ENCODE measurements at regions not wholly inside any gene's neighbourhood (a gene's known extent, or its start where the extent isn't known, plus 50 kb on each side); places are given as distances from the start of the nearest gene placed in this dataset.
"Not testable (repeated sequence)": the region's sequence is repeated elsewhere in the genome, so short reads cannot be mapped to it uniquely, and the experiment has no call there.

- H3K27me3 Mint-ChIP-seq (ENCODE audit: low read depth) = not testable (repeated sequence)
- CTCF ChIA-PET = interaction anchor here (0.8 to 1.0 kb wide), 3 partner anchors 68 to 243 kb away, joined by 3 to 5 read pairs (median 3); no protein-coding TSS in a partner anchor
Measured at GRCh38 chr3:75434913-75435793, 229.0 kb upstream of the FRG2C start.

GRCh38 chr3:75435794-75436400 is 228.2 kb upstream of the FRG2C start:
- H3K36me3 Mint-ChIP-seq; ATAC-seq; H3K9me3 Mint-ChIP-seq; DNase-seq (ENCODE audit: low spot score); H3K27me3 Mint-ChIP-seq (ENCODE audit: low read depth): not testable (repeated sequence)
- peaks cover 18% of the 10 kb centered on the region for H3K4me1 Mint-ChIP-seq
- H3K4me3 Mint-ChIP-seq = peak overlapping the region; percentile 87
- peak; percentile 61; the same call in 1 of the 2 replicates for TF ChIP-seq SP1 (CRISPR knock-in tag; conservative IDR thresholded peaks at IDR 0.05)
- TF ChIP-seq MAX (CRISPR knock-in tag; IDR thresholded peaks at IDR 0.05) = peak; percentile 10; the same call in 1 of the 2 replicates
- peak overlapping the region; percentile 84 for H3K27ac Mint-ChIP-seq
- ChIA-PET POLR2A (interaction anchor here (0.9 kb wide), 1 partner anchor 9 kb away, joined by 3 read pairs; no protein-coding TSS in a partner anchor), CTCF (interaction anchor here (0.8 to 1.0 kb wide), 3 partner anchors 67 to 244 kb away, joined by 3 to 5 read pairs (median 3); no protein-coding TSS in a partner anchor)

More at GRCh38 chr3:75434913-75435793, 229.0 kb upstream of the FRG2C start:
- POLR2A ChIA-PET = interaction anchor here (0.8 to 0.9 kb wide), 2 partner anchors 10 to 68 kb away, joined by 3 to 7 read pairs; no protein-coding TSS in a partner anchor
- H3K9me3 Mint-ChIP-seq, H3K36me3 Mint-ChIP-seq: not testable (repeated sequence)
- DNase-seq (ENCODE audit: low spot score) = peak; percentile 98
- Mint-ChIP-seq H3K27ac (peak overlapping the region; percentile 100), H3K4me3 (peak overlapping the region; percentile 93), H3K4me1 (peaks cover 18% of the 10 kb centered on the region)
- peak; percentile 85; the same call in 1 of the 2 replicates for TF ChIP-seq HMGXB4 (CRISPR knock-in tag; IDR thresholded peaks at IDR 0.05)
- 0 out of 2 replicates have a peak, but pooled peaks have one; percentile 10 for TF ChIP-seq CREM (CRISPR knock-in tag; IDR thresholded peaks at IDR 0.05)
- 0 out of 2 replicates have a peak, but pooled peaks have one; percentile 30 for TF ChIP-seq RELA (CRISPR knock-in tag; IDR thresholded peaks at IDR 0.05; ENCODE audit: borderline replicate concordance)
- 0 out of 2 replicates have a peak, but pooled peaks have one; percentile 26 for TF ChIP-seq USF2 (CRISPR knock-in tag; IDR thresholded peaks at IDR 0.05)
- peak; percentile 79 for TF ChIP-seq SP1 (CRISPR knock-in tag; conservative IDR thresholded peaks at IDR 0.05)
- TF ChIP-seq ZBTB21 (CRISPR knock-in tag; IDR thresholded peaks at IDR 0.05; ENCODE audit: borderline replicate concordance) = 0 out of 2 replicates have a peak, but pooled peaks have one; percentile 39
- peak; percentile 77 for TF ChIP-seq MAX (CRISPR knock-in tag; IDR thresholded peaks at IDR 0.05)
- peak; percentile 100 for ATAC-seq

GRCh38 chr3:75440986-75441385 is 223.1 kb upstream of the FRG2C start:
- DNase-seq (ENCODE audit: low spot score); CTCF ChIA-PET: not testable (repeated sequence)

GRCh38 chr3:75444634-75445033 is 219.5 kb upstream of the FRG2C start:
- H3K36me3 Mint-ChIP-seq = peaks cover 10% of the 10 kb centered on the region; the same call in 1 of the 2 replicates
- H3K27ac Mint-ChIP-seq; H3K4me1 Mint-ChIP-seq; H3K9me3 Mint-ChIP-seq; ATAC-seq; H3K4me3 Mint-ChIP-seq; CTCF ChIA-PET; H3K27me3 Mint-ChIP-seq (ENCODE audit: low read depth); DNase-seq (ENCODE audit: low spot score): not testable (repeated sequence)
- POLR2A ChIA-PET = interaction anchor here (1.2 kb wide), 1 partner anchor 9 kb away, joined by 3 read pairs; no protein-coding TSS in a partner anchor

More at GRCh38 chr3:75440986-75441385, 223.1 kb upstream of the FRG2C start:
- H3K9me3 Mint-ChIP-seq; ATAC-seq; POLR2A ChIA-PET; H3K27me3 Mint-ChIP-seq (ENCODE audit: low read depth); H3K4me3 Mint-ChIP-seq; H3K27ac Mint-ChIP-seq; H3K36me3 Mint-ChIP-seq; H3K4me1 Mint-ChIP-seq: not testable (repeated sequence)

- DNase-seq (ENCODE audit: low spot score); H3K9me3 Mint-ChIP-seq; H3K4me1 Mint-ChIP-seq; CTCF ChIA-PET; H3K4me3 Mint-ChIP-seq; H3K27ac Mint-ChIP-seq; H3K27me3 Mint-ChIP-seq (ENCODE audit: low read depth); ATAC-seq: not testable (repeated sequence)
- peaks cover 10% of the 10 kb centered on the region; the same call in 1 of the 2 replicates for H3K36me3 Mint-ChIP-seq
- POLR2A ChIA-PET = interaction anchor here (1.2 kb wide), 1 partner anchor 9 kb away, joined by 3 read pairs; no protein-coding TSS in a partner anchor
Measured at GRCh38 chr3:75445234-75445633, 218.9 kb upstream of the FRG2C start.

GRCh38 chr3:75446948-75447347 is 217.2 kb upstream of the FRG2C start:
- H3K4me3 Mint-ChIP-seq; CTCF ChIA-PET; POLR2A ChIA-PET; H3K27ac Mint-ChIP-seq; ATAC-seq; H3K27me3 Mint-ChIP-seq (ENCODE audit: low read depth); H3K4me1 Mint-ChIP-seq; DNase-seq (ENCODE audit: low spot score): not testable (repeated sequence)
- peaks cover 14% of the 10 kb centered on the region; the same call in 1 of the 2 replicates for H3K9me3 Mint-ChIP-seq
- peaks cover 10% of the 10 kb centered on the region; the same call in 1 of the 2 replicates for H3K36me3 Mint-ChIP-seq

GRCh38 chr3:75453328-75453727 is 210.8 kb upstream of the FRG2C start:
- H3K27ac Mint-ChIP-seq; CTCF ChIA-PET; POLR2A ChIA-PET; DNase-seq (ENCODE audit: low spot score); H3K4me3 Mint-ChIP-seq; H3K27me3 Mint-ChIP-seq (ENCODE audit: low read depth); ATAC-seq: not testable (repeated sequence)
- peaks cover 16% of the 10 kb centered on the region for H3K4me1 Mint-ChIP-seq
- H3K36me3 Mint-ChIP-seq = peaks cover 11% of the 10 kb centered on the region
- H3K9me3 Mint-ChIP-seq = peaks cover 22% of the 10 kb centered on the region

- Mint-ChIP-seq H3K9me3 (peaks cover 22% of the 10 kb centered on the region), H3K4me1 (peaks cover 16% of the 10 kb centered on the region), H3K36me3 (peaks cover 11% of the 10 kb centered on the region)
- POLR2A ChIA-PET; ATAC-seq; CTCF ChIA-PET; H3K27ac Mint-ChIP-seq; H3K27me3 Mint-ChIP-seq (ENCODE audit: low read depth); H3K4me3 Mint-ChIP-seq; DNase-seq (ENCODE audit: low spot score): not testable (repeated sequence)
Measured at GRCh38 chr3:75453839-75454238, 210.3 kb upstream of the FRG2C start.

Measured in WTC11 (cell line).